Naive thymus-derived CD4-positive, alpha-beta T cell (primary cell): ENCODE measurements at regions not wholly inside any gene's neighbourhood (a gene's known extent, or its start where the extent isn't known, plus 50 kb on each side); places are given as distances from the start of the nearest gene placed in this dataset.

Source experiments
- ATAC-seq: fragments of 150-1000 bp; cut with Tn5 transposase; 2 replicates; pipeline ENCODE4 v1.10.0; 2021; ENCODE audit warnings: mild to moderate bottlenecking, moderate library complexity
- CTCF ChIA-PET: fragments of 350-600 bp; sonication (Branson Sonifier 250); formaldehyde crosslinking; loops from one replicate; lab custom pipeline; 2021; ENCODE audit warnings: antibody characterized with exemption; lab: Charles Lee
- POLR2A ChIA-PET: fragments of 350-600 bp; sonication (Branson Sonifier 250); formaldehyde crosslinking; loops from one replicate; lab custom pipeline; 2021; ENCODE audit warnings: antibody characterized with exemption, inconsistent platforms; lab: Charles Lee
- DNase-seq, 9 donors: peaks; one replicate each; pipeline versions ENCODE4 v3.0.0 to v3.0.0-alpha.2; 2020 to 2022; ENCODE audit warnings: mixed read lengths in 1 of 9
- H3K27ac ChIP-seq: one replicate; pipeline ENCODE4 v1.7.0; 2013; ENCODE audit warnings: mild to moderate bottlenecking, low read depth, low read length, moderate library complexity
- H3K27me3 ChIP-seq, 2 donors: one replicate each; pipeline ENCODE4 v1.7.0; 2013; ENCODE audit warnings: low read length in 2 of 2, mild to moderate bottlenecking in 2 of 2, moderate library complexity in 2 of 2; ENCODE audit not compliant: control insufficient read depth in 2 of 2, insufficient read depth in 2 of 2
- H3K36me3 ChIP-seq, 3 experiments: 1 replicate in 2 of 3; 2 replicates in 1 of 3; pipeline ENCODE4 v1.7.0; 2013; ENCODE audit warnings: low read length in 3 of 3, mild to moderate bottlenecking in 3 of 3, moderate library complexity in 1 of 3; ENCODE audit not compliant: insufficient read depth in 3 of 3, control insufficient read depth in 2 of 3
- H3K4me1 ChIP-seq, 2 donors: one replicate each; pipeline ENCODE4 v1.7.0; 2013; ENCODE audit warnings: low read length in 2 of 2, mild to moderate bottlenecking in 2 of 2, moderate library complexity in 1 of 2; ENCODE audit not compliant: control insufficient read depth in 2 of 2, insufficient read depth in 2 of 2
- H3K4me3 ChIP-seq: 2 replicates; pipeline ENCODE4 v1.7.0; 2013; ENCODE audit warnings: mild to moderate bottlenecking, low read length
- H3K9me3 ChIP-seq, 3 experiments: 1 replicate in 2 of 3; 2 replicates in 1 of 3; pipeline ENCODE4 v1.7.0; 2013; ENCODE audit warnings: low read length in 3 of 3; ENCODE audit not compliant: control insufficient read depth in 2 of 3
- H3K27ac Mint-ChIP-seq, 9 donors: one replicate each; pipeline ENCODE4 v1.8.0; 2020 to 2022; ENCODE audit warnings: mixed read lengths in 9 of 9, mild to moderate bottlenecking in 8 of 9, moderate library complexity in 5 of 9, inconsistent platforms in 2 of 9
- H3K27me3 Mint-ChIP-seq, 5 donors: one replicate each; pipeline ENCODE4 v1.8.0; 2021 to 2022; ENCODE audit warnings: mixed read lengths in 5 of 5, mild to moderate bottlenecking in 1 of 5
- H3K36me3 Mint-ChIP-seq, 5 donors: one replicate each; pipeline ENCODE4 v1.8.0; 2020 to 2022; ENCODE audit warnings: mixed read lengths in 5 of 5, mild to moderate bottlenecking in 3 of 5, inconsistent platforms in 1 of 5
- H3K4me1 Mint-ChIP-seq, 7 donors: one replicate each; pipeline ENCODE4 v1.8.0; 2020 to 2022; ENCODE audit warnings: mixed read lengths in 7 of 7, mild to moderate bottlenecking in 3 of 7, inconsistent platforms in 1 of 7
- H3K4me3 Mint-ChIP-seq, 10 donors: one replicate each; pipeline ENCODE4 v1.8.0; 2020 to 2022; ENCODE audit warnings: mild to moderate bottlenecking in 10 of 10, mixed read lengths in 10 of 10, moderate library complexity in 6 of 10, inconsistent platforms in 2 of 10
- H3K9me3 Mint-ChIP-seq, 11 donors: one replicate each; pipeline ENCODE4 v1.8.0; 2020 to 2022; ENCODE audit warnings: mixed read lengths in 11 of 11, mild to moderate bottlenecking in 4 of 11, inconsistent platforms in 1 of 11, moderate library complexity in 1 of 11
- intact Hi-C, 2 donors: fragments of 100-400 bp; cut with micrococcal nuclease; formaldehyde crosslinking; loops; one replicate each; pipeline ENCODE4 v1.15.1; 2023

- no peak overlapping the region for H3K4me3 Mint-ChIP-seq
- H3K27ac Mint-ChIP-seq, result no peak overlapping the region
- intact Hi-C loops, result no loop called here
- peaks cover 0 to 11% (median 5%) of the 10 kb centered on the region in 5 donors for H3K27me3 Mint-ChIP-seq
- Histone ChIP-seq H3K4me3 (no peak overlapping the region), H3K27me3 (no peaks in the 10 kb centered on the region), H3K27ac (no peak overlapping the region), H3K4me1 (no peaks in the 10 kb centered on the region), H3K9me3 (no peaks in the 10 kb centered on the region), H3K36me3 (no peaks in the 10 kb centered on the region)
- no peaks in the 10 kb centered on the region for H3K36me3 Mint-ChIP-seq
- ChIA-PET CTCF (no interaction called here), POLR2A (no interaction called here)
- H3K4me1 Mint-ChIP-seq, result no peaks in the 10 kb centered on the region
- no peak for DNase-seq
- peak; percentile 10 for ATAC-seq
- H3K9me3 Mint-ChIP-seq, result no peaks in the 10 kb centered on the region
Measured at GRCh38 chr6:3540253-3540820, 83.5 kb upstream of the SLC22A23 start.

DNA sequence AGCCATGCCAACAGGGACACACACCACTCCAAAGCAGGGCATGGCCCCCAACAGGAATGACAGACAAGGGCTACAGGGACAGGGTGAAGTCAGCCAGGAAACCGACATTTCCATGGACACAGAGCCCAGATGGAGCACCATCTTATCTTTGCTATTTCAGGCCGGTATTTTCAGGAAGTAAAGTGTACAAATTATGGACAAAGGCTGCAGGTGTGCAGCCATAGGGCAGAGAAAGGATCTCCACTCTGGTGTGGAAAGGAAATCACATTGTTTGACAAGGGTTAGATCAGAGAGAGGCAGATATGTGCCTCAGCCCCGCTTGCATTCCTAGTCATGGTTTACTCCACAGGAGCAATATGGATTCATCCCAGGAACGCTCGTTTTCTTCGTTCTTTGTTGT, 81.7 kb upstream of the SLC22A23 start:
- H3K36me3 Mint-ChIP-seq, result no peaks in the 10 kb centered on the region

GRCh38 chr6:3536901-3537300, 80.1 kb upstream of the SLC22A23 start:
- no peak overlapping the region for H3K4me3 ChIP-seq
- H3K36me3 Mint-ChIP-seq, result no peaks in the 10 kb centered on the region
- ChIA-PET POLR2A (no interaction called here), CTCF (interaction anchor here (1.7 kb wide), 1 partner anchor 126 kb away, joined by 4 read pairs; no protein-coding TSS in a partner anchor)
- H3K36me3 ChIP-seq, result no peaks in the 10 kb centered on the region
- no peak overlapping the region for H3K27ac ChIP-seq
- no peaks in the 10 kb centered on the region for H3K9me3 ChIP-seq
- H3K27ac Mint-ChIP-seq, result no peak overlapping the region
- intact Hi-C loops, result no loop called here
- H3K4me1 Mint-ChIP-seq, result no peaks in the 10 kb centered on the region
- H3K27me3 ChIP-seq, result no peaks in the 10 kb centered on the region
- no peaks in the 10 kb centered on the region for H3K4me1 ChIP-seq
- H3K4me3 Mint-ChIP-seq, result no peak overlapping the region
- H3K27me3 Mint-ChIP-seq, result peaks cover 0 to 11% (median 5%) of the 10 kb centered on the region in 5 donors
- DNase-seq (no peak), ATAC-seq (no peak)
- no peaks in the 10 kb centered on the region for H3K9me3 Mint-ChIP-seq

More for the DNA sequence above, 81.7 kb upstream of the SLC22A23 start:
- no peaks in the 10 kb centered on the region for H3K9me3 Mint-ChIP-seq
- no peak overlapping the region for H3K27ac ChIP-seq
- H3K36me3 ChIP-seq, result no peaks in the 10 kb centered on the region
- ChIA-PET POLR2A (no interaction called here), CTCF (no interaction called here)
- H3K27me3 ChIP-seq, result no peaks in the 10 kb centered on the region
- no peak overlapping the region for H3K4me3 ChIP-seq
- no peak overlapping the region for H3K4me3 Mint-ChIP-seq
- H3K4me1 ChIP-seq, result no peaks in the 10 kb centered on the region
- H3K4me1 Mint-ChIP-seq, result no peaks in the 10 kb centered on the region
- ATAC-seq, result no peak
- H3K27me3 Mint-ChIP-seq, result peaks cover 0 to 11% (median 5%) of the 10 kb centered on the region in 5 donors
- no peak for DNase-seq
- intact Hi-C loops, result no loop called here
- no peaks in the 10 kb centered on the region for H3K9me3 ChIP-seq
- H3K27ac Mint-ChIP-seq, result no peak overlapping the region

- DNase-seq (no peak), ATAC-seq (no peak)
- intact Hi-C loops, result no loop called here
- no peaks in the 10 kb centered on the region for H3K36me3 Mint-ChIP-seq
- Histone ChIP-seq H3K4me1 (no peaks in the 10 kb centered on the region), H3K9me3 (no peaks in the 10 kb centered on the region), H3K4me3 (no peak overlapping the region), H3K27ac (no peak overlapping the region), H3K27me3 (no peaks in the 10 kb centered on the region), H3K36me3 (no peaks in the 10 kb centered on the region)
- POLR2A ChIA-PET, result no interaction called here
- H3K4me1 Mint-ChIP-seq, result no peaks in the 10 kb centered on the region
- no peak overlapping the region for H3K4me3 Mint-ChIP-seq
- CTCF ChIA-PET, result interaction anchor here (1.7 kb wide), 1 partner anchor 125 kb away, joined by 4 read pairs; no protein-coding TSS in a partner anchor
- no peak overlapping the region for H3K27ac Mint-ChIP-seq
- H3K27me3 Mint-ChIP-seq, result peaks cover 0 to 11% (median 5%) of the 10 kb centered on the region in 5 donors
- H3K9me3 Mint-ChIP-seq, result no peaks in the 10 kb centered on the region
Measured at GRCh38 chr6:3535776-3536435, 79.1 kb upstream of the SLC22A23 start.

DNA sequence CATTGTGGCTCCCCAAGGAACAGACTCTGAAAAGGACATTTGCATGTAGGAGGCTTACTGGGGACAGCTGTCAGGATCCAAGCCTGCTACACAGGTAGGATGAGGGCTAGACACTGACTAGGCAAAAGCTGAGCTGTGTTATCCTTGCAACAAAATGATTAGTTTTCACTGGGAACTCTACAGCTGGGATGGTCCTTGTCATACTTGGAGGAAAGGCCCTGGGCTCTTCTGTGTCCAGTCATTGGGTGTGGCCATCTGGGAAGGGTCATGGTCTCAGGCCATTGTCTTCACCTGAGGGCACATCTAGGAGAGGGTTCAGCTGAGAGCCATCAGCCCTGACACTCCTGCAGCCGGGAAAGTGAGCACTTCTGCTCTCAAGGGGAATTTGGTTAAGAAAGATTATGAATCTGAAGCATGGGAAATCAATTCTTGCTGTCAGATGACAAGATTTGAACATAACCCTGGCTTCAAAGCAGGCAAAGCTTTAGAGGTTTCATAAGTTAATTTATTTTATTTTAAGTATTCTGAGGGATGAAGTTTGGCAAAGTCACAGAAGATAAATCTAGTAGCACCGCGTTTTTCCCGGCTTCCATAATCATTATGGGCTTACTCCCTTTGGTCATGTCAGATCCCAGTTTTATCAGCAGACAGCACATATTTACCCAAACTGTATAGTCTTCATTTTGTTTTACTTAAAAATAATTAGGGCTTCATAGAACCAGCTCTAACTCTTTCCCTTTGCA, 78.4 kb upstream of the SLC22A23 start:
- H3K9me3 Mint-ChIP-seq, result no peaks in the 10 kb centered on the region
- H3K4me3 ChIP-seq, result no peak overlapping the region
- H3K36me3 Mint-ChIP-seq, result no peaks in the 10 kb centered on the region
- no peaks in the 10 kb centered on the region for H3K27me3 ChIP-seq
- no peaks in the 10 kb centered on the region for H3K36me3 ChIP-seq
- H3K9me3 ChIP-seq, result no peaks in the 10 kb centered on the region
- no peak overlapping the region for H3K27ac ChIP-seq
- H3K27ac Mint-ChIP-seq, result no peak overlapping the region
- ChIA-PET CTCF (interaction anchor here (1.7 kb wide), 1 partner anchor 124 kb away, joined by 4 read pairs; no protein-coding TSS in a partner anchor), POLR2A (no interaction called here)
- H3K4me1 ChIP-seq, result no peaks in the 10 kb centered on the region
- DNase-seq (no peak), ATAC-seq (no peak)
- H3K4me3 Mint-ChIP-seq, result no peak overlapping the region
- intact Hi-C loops, result no loop called here
- no peaks in the 10 kb centered on the region for H3K4me1 Mint-ChIP-seq
- peaks cover 0 to 11% (median 7%) of the 10 kb centered on the region in 5 donors for H3K27me3 Mint-ChIP-seq

DNA sequence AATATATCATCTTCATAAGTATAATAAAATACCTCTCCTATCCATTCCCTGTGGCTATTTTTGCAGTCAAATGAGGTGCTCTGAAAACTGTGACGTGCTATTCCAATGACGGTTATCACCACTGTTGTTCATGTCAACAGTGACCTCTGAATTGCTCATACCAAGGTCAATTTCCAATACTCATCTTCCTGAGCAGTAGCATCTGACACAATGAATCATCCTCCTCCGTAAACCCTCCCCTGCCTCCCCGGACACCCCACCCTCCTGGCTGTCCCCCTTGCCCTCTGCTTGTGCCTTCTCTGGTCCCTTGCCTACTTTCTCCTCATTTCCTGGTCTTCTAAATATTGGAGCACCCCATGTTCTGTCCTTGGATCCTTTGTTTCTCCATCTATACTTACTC, 77.7 kb upstream of the SLC22A23 start:
- ATAC-seq, result no peak
- Mint-ChIP-seq H3K36me3 (no peaks in the 10 kb centered on the region), H3K27ac (no peak overlapping the region), H3K27me3 (peaks cover 0 to 11% (median 7%) of the 10 kb centered on the region in 5 donors), H3K4me3 (no peak overlapping the region), H3K9me3 (no peaks in the 10 kb centered on the region), H3K4me1 (no peaks in the 10 kb centered on the region)
- H3K9me3 ChIP-seq, result no peaks in the 10 kb centered on the region
- no peaks in the 10 kb centered on the region for H3K27me3 ChIP-seq
- no peaks in the 10 kb centered on the region for H3K4me1 ChIP-seq
- H3K4me3 ChIP-seq, result no peak overlapping the region
- intact Hi-C loops, result no loop called here
- H3K36me3 ChIP-seq, result no peaks in the 10 kb centered on the region
- CTCF ChIA-PET, result no interaction called here
- no peak overlapping the region for H3K27ac ChIP-seq
- no peak for DNase-seq
- POLR2A ChIA-PET, result no interaction called here
